ENCODE measurements at regions not wholly inside any gene's neighbourhood (a gene's known extent, or its start where the extent isn't known, plus 50 kb on each side); places are given as distances from the start of the nearest gene placed in this dataset.

GRCh38 chr14:65941091-65941490, 528.6 kb downstream of the FUT8 start:
- H2BK120ac ChIP-seq (ENCODE audit: low read depth, low read length), result no peak overlapping the region
- H4K8ac ChIP-seq (ENCODE audit: low read depth in 2 of 2, low read length in 2 of 2), result no peak overlapping the region
- dilution Hi-C loops (cut with HindIII; ENCODE audit: low sequenced_read_pairs, unreplicated experiment) (no loop called here), in situ Hi-C loops (cut with MboI; ENCODE audit: low sequenced_read_pairs) (no loop called here), intact Hi-C loops (cut with micrococcal nuclease) (no loop called here)
- no peak overlapping the region for H4K91ac ChIP-seq (ENCODE audit: insufficient read depth, low read depth, low read length)
- H3K36me3 ChIP-seq (ENCODE audit: control insufficient read depth, insufficient read depth, low read length), result no peaks in the 10 kb centered on the region
- ChIA-PET CTCF (interaction anchor here (1.5 kb wide), 1 partner anchor 17 kb away, joined by 5 read pairs; no protein-coding TSS in a partner anchor), POLR2A (ENCODE audit: unreplicated experiment) (no interaction called here)
- no peak for DNase-seq
- TF ChIP-seq NFE2L2 (IDR thresholded peaks at IDR 0.05; ENCODE audit: low read depth, low read length) (no peak), FOS (IDR thresholded peaks at IDR 0.05; ENCODE audit: low read depth, low read length) (no peak), CTCF (conservative IDR thresholded peaks at IDR 0.05; ENCODE audit: low read depth, low read length) (no peak), CHD1 (IDR thresholded peaks at IDR 0.05; ENCODE audit: low read depth, low read length) (no peak), MAFK (IDR thresholded peaks at IDR 0.05; ENCODE audit: low read depth, low read length) (no peak), MAZ (IDR thresholded peaks at IDR 0.05; ENCODE audit: borderline replicate concordance, low read depth, low read length) (no peak), USF2 (IDR thresholded peaks at IDR 0.05; ENCODE audit: low read depth, low read length) (no peak), MXI1 (IDR thresholded peaks at IDR 0.05; ENCODE audit: borderline replicate concordance, low read depth, low read length) (no peak), CEBPB (IDR thresholded peaks at IDR 0.05; ENCODE audit: low read depth, low read length) (no peak), ELK1 (IDR thresholded peaks at IDR 0.05; ENCODE audit: borderline replicate concordance, low read depth, low read length) (no peak), BHLHE40 (IDR thresholded peaks at IDR 0.05; ENCODE audit: low read depth, low read length) (no peak), POLR2A (IDR thresholded peaks at IDR 0.05; ENCODE audit: low read depth, low read length) (no peak), RFX5 (IDR thresholded peaks at IDR 0.05; ENCODE audit: low read depth, low read length) (no peak), SMC3 (IDR thresholded peaks at IDR 0.05; ENCODE audit: low read depth, low read length) (no peak), RAD21 (IDR thresholded peaks at IDR 0.05; ENCODE audit: low read length) (no peak), RCOR1 (IDR thresholded peaks at IDR 0.05; ENCODE audit: insufficient replicate concordance, low read length) (no peak)
- no peak overlapping the region for H2AK5ac ChIP-seq (ENCODE audit: low read depth, low read length)
- ATAC-seq (ENCODE audit: low read depth), result no peak
- no peak overlapping the region for H3K18ac ChIP-seq (ENCODE audit: low read depth, low read length)
- H2BK15ac ChIP-seq (ENCODE audit: low read depth, low read length), result no peak overlapping the region
- no peaks in the 10 kb centered on the region for H3K79me1 ChIP-seq (ENCODE audit: low read depth in 1 of 2, low read length in 2 of 2)
- H3K9ac ChIP-seq (ENCODE audit: low read depth, low read length), result no peak overlapping the region
- H2BK5ac ChIP-seq (ENCODE audit: low read depth, low read length, poor library complexity, severe bottlenecking), result no peak overlapping the region
- H3K14ac ChIP-seq (replicated peaks; ENCODE audit: low read depth, low read length), result no peak overlapping the region
- no TSS peak for BruUV-seq (replicated peaks)
- no peak overlapping the region for H3K56ac ChIP-seq (ENCODE audit: extremely low read depth, insufficient read depth, low read length)
- H3K27ac ChIP-seq (ENCODE audit: insufficient read depth, low read length), result no peak overlapping the region
- no peak overlapping the region for H2AK9ac ChIP-seq (replicated peaks; ENCODE audit: low read depth, low read length, poor library complexity)
- no CpG with 5 or more reads among the region's 4 CpGs for WGBS, 2 experiments (ENCODE audit: extremely low coverage in 2 of 2, insufficient read length in 1 of 2)
- no peak overlapping the region for H3K4me3 ChIP-seq (ENCODE audit: insufficient read depth, low read depth, low read length)
- no peaks in the 10 kb centered on the region for H4K20me1 ChIP-seq (ENCODE audit: insufficient read depth, low read length)
- H2BK20ac ChIP-seq (ENCODE audit: low read depth, low read length), result no peak overlapping the region
- no peak overlapping the region for H3K4me2 ChIP-seq (ENCODE audit: low read depth, low read length)
- no peak overlapping the region for H3K23ac ChIP-seq (ENCODE audit: low read depth, low read length)
- H3K4me1 ChIP-seq (ENCODE audit: control insufficient read depth, insufficient read depth, low read length), result no peaks in the 10 kb centered on the region
- no peaks in the 10 kb centered on the region for H3K27me3 ChIP-seq (ENCODE audit: control insufficient read depth, insufficient read depth, low read length)
- no peaks in the 10 kb centered on the region for H3K9me3 ChIP-seq (ENCODE audit: control insufficient read depth, insufficient read depth, low read length)
- H3K9me1 ChIP-seq (ENCODE audit: insufficient read depth, low read length), result no peaks in the 10 kb centered on the region
- no peak overlapping the region for H3K4ac ChIP-seq (ENCODE audit: low read depth, low read length)
- no peak overlapping the region for H4K5ac ChIP-seq (ENCODE audit: low read depth, low read length)
- H2AFZ ChIP-seq (replicated peaks; ENCODE audit: low read length, poor library complexity), result no peak overlapping the region
